Activated CD4-positive, alpha-beta T cell treated with anti-CD3 and anti-CD28 coated beads, Interleukin-2, Interleukin-6, amounts not matched to agents 100 ng/mL and 50 ng/mL, durations not matched to agents 16 hours and 8 hours (primary cell): ENCODE measurements at regions not wholly inside any gene's neighbourhood (a gene's known extent, or its start where the extent isn't known, plus 50 kb on each side); places are given as distances from the start of the nearest gene placed in this dataset.

Experiments used
- DNase-seq: peaks from one replicate; pipeline ENCODE4 v3.0.0-alpha.2; 2020

DNA sequence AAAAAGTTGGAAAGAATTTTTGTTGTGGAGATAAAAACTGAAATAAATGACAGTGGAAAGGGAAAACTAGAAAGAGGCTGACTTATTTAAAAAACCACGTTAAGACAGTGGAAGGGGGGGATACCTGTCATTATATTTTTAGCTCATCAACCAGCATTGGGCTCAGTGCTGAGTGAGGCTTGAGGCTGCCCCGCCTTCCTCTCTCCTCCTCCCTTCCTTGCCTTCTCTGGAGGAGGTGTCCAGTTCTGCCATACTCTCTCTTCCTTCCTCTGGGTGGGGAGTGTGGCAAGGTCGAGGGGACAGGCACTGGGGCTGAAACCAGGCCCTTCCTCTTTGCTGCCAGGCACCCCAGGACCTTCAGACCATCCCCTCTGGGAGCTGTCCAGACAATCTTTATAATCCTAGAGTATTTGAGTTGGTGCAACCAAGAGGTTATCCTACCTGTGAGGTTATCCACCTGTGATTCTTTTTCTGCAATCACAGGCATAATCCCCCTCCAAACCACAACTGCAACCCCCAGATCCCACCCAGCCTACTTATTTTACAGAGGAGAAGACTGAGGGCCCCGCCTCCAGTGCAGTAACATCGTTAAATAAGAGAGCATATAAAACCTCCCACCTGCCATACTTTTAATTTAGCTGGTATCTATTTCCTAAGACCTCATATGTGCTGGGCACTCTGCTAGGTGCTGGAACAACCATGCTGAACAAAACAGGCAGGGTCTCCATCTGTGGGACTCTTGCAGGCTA, 578.5 kb downstream of the BUD13 start:
- DNase-seq = no peak

- DNase-seq = no peak
These were observed 579.3 kb downstream of the BUD13 start for GRCh38 chr11:116193321-116194131.

GRCh38 chr11:116192509-116193210, 580.1 kb downstream of the BUD13 start:
- DNase-seq = no peak

DNA sequence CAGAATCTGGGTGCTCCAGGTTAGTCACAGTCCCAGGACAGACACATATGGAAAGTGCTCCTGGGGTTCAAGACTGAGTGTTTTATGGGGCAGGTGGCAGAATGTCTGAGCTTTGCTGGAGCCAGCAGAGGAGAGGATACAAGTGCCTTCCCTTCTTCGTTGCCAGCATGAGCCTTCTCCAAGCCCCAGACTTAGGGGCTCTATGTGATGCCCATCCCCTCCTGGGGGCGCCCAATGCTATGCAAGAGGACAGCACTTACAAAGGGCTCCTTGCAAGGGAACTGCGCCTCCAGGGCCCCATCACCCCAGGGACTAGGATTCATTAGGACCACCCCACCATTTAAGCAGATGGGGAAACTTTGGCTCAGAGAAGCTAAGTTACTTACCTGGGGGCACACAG, 581.9 kb downstream of the BUD13 start:
- no peak for DNase-seq

DNA sequence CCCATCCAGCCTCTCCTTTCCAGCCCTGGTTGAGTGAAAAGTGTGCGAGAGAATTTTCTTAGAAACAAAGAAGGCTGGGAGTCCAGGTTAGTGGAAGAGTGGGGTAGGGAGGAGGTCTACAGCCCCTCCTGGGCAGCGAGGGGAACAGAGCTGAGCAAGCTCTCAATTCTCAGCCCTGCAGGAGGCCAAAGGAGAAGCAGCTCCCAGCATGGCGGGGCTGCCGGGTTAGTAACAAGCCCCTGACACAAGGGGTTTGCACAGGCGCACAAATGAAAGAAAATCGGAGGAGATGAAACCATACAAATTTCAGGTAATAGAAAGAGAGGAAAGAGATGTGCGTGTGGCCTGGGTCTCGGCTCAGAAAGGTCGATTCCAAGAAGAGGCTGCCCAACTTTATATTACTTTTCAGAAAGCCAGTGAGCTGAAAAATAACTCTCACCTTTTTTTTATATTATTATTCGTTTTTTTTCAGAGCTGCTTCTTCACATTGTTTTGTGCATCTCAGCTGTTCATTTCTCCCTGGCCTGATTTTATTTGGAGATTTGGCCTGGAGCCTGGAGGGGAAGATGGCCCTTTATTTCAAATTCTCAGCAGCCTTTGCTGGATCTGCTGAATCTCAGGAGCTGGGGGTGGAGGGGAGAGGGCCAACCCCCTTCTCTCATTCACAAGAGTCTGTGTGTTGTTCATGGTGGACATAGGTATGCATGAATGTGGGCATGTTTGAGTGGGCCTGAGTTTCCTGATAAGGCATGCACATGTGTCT, 583.2 kb downstream of the BUD13 start:
- DNase-seq = no peak

GRCh38 chr11:116188350-116188749, 584.4 kb downstream of the BUD13 start:
- no peak for DNase-seq

GRCh38 chr11:116187026-116187425, 585.8 kb downstream of the BUD13 start:
- DNase-seq = no peak

- no peak for DNase-seq
These were observed 587.2 kb downstream of the BUD13 start for GRCh38 chr11:116185551-116185950.

- DNase-seq = no peak
These were observed 588.0 kb downstream of the BUD13 start for GRCh38 chr11:116184763-116185162.

- DNase-seq = no peak
These were observed 590.3 kb downstream of the BUD13 start for GRCh38 chr11:116182356-116182966.

GRCh38 chr11:116180806-116181600, 591.8 kb downstream of the BUD13 start:
- DNase-seq = no peak

DNA sequence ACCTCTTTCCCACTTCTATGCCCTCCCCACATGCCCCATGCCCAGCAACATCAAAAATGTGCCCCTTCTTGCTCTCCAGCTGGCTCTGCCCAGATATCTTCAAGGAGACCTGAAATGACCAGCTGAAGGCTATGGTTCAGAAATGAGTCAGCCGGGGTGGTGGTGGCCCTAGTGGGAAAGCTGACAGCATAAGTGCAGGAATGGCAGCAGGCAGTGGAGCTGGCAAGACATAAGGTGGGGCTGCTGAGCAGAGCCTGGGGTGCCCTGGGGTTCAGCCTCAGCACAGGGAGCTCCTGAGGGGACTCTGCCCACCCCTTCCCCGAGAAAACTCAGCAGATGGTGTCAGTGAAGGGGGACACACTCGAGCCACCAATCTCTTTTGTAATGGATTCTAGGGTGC, 593.4 kb downstream of the BUD13 start:
- no peak for DNase-seq

DNA sequence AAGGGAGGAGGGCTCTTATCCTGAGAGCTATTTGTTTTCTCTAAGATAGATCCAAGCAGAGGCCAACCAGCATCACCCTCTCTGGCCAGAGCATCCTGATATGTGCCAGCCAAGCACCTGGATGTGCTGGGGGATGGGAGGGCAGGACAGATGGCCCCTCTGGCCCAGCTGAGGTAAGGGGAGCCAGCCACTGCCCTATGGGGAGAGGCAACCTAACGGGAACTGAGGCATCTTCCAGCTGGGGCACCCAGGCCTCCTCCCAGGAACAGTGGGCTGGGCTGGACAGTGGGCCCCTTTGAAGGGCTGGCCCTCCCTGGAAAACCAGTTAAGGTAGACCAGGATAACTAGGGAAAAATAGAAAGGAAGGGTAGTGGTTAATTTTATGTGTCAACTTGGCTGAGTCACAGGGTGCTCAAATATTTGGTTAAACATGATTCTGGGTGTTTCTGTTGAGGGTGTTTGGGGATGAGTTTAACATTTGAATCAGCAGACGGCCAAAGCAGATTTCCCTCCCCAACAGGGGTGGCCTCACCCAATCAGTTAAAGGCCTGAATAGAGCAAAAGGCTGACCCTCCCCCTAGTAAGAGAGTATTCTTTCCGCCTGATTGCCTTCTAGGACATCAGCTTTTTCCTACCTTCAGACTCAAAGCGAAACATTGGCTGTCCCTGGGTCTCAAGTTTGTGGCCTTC, 595.1 kb downstream of the BUD13 start:
- no peak for DNase-seq

DNA sequence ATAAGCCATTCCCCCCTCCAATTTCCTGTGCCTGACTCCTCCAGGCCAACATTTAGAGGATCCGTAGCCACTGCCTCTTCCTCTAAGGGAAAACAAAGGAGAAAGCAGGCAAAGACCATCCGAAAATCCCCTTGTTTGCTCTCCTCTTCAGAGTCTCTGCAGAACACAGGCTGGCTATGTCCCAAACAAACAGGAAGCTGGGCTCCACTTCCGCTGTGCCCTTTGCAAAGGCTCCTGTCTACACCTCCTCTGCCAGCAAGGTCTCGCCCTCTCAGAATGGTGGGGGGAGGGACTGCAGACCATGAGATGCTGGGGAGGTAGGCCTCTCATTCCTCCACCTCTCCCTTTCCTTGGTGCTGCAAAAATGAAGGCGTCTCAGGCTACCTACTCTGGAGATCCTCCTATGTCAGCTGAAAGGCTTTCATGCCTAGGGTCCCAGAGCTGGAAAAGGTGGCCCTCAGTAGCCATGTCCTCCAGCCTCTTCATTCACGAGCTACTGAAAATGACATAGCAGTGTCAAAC, 596.2 kb downstream of the BUD13 start:
- no peak for DNase-seq

DNA sequence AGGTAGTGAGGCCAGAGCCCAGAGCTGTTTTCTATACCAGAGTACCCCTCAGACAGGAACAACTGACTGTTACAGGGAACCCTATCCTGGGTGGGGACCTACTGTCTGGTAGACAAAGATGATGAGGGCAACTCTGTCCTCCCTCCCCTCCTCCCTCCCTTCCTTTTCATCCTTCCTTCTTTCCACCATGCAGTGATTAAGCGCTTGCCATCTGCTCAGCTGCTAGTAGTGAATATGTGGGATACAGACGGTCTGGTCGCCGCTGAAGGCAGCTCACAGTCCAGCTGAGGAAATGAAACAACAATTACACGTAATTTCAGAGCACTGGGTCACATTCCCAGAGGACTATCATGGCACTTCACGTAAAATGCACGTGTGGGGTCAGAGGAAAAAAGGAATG, 597.1 kb downstream of the BUD13 start:
- no peak for DNase-seq

- no peak for DNase-seq
These were observed 598.6 kb downstream of the BUD13 start for GRCh38 chr11:116173941-116174911.

- DNase-seq = no peak
These were observed 599.3 kb downstream of the BUD13 start for GRCh38 chr11:116173506-116173905.

GRCh38 chr11:116172851-116173250, 599.9 kb downstream of the BUD13 start:
- DNase-seq = no peak

DNA sequence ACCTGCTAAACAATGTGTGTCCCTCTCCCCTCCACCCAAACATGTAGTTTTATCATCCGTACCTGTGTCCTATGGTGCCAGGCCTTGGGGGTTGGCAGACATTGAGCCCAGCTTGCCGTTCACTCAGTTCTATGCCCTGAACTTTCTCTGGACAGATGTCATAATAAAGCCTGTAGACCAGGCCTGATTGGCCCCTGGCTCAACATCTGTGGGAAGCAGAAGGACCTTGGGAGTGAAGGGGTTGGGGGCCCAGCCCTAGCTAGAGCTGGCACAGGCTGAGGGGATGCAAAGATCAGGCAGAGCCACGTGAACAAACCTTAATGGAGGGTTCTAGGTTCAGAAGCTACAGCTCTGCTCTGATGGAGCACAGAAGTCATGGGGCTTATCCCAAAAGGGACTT, 600.6 kb downstream of the BUD13 start:
- DNase-seq = no peak
